D341Med (cell line): ENCODE measurements at regions not wholly inside any gene's neighbourhood (a gene's known extent, or its start where the extent isn't known, plus 50 kb on each side); places are given as distances from the start of the nearest gene placed in this dataset.

Source experiments
- DNase-seq: peaks from one replicate; pipeline ENCODE4 v3.0.0; 2012; ENCODE audit warnings: low spot score

DNA sequence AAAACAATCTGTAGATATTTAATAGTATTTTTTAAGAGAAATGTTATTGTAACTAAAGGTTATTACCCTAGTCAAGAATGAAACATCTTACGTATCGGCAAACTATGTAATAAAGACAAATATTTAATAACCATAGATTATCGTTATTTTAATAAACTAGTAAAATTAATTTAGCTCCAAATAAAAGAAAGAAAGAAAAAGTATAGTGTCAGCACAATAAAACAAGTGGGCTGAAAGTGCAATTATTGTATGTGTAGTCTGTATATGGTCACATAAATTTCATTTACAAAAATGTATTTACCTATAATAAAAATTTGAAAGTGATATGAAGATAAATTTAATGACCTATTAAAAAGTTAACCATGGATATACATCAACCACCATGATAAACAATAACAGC lies 1258.4 kb upstream of the MIR17HG start:
- no peak for DNase-seq

DNA sequence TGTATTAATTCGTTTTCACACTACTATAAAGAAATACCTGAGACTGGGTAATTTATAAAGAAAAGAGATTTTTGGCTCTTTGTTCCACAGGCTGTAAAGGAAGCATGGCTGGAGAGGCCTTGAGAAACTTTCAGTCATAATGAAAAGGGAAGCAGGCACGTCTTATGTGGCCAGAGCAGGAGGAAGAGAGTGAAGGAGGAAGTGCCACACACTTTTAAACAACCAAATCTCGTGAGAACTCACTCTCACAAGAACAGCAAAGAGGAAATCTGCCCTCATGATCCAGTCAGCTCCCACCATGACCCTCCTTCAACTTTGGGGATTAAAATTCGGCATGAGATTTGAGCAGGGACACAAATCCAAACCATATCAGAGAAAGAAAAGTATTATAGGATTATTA lies 1255.9 kb upstream of the MIR17HG start:
- DNase-seq = no peak

DNA sequence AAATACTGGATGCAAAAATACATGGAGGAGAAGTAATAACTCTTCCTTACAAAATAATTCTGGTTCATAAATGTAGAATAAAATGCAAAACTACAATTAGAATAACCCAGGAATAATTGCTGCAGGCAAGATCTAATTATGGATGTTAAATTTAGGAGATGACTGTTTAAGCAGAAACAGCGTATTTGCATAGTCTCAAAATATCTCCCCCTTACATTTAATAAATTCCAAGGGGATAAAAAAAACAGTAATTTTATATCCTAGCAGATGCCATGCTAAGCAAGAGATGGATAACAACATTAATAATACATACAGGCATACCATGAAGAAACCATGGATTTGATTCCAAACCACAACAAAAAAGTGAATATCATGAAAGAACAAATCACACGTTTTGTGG lies 1253.1 kb upstream of the MIR17HG start:
- DNase-seq = no peak

DNA sequence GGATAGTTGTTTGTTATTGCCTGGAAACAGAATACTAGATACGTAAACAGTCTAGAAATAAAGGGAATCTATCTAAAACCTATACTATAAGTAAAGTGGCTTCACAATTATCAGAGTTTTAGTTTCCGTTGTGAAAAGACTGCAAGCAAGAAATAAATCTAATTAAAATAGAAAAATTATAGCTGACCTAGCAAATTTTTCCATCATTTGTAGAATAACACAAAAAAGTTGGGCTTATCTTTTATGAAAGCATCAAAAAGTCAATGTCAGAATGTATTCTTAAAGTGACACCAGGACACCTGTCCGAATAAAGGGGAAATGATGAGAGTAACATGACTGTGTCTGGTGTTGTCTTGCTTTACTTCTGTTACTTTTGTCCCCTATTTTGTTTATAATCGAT lies 1248.9 kb upstream of the MIR17HG start:
- no peak for DNase-seq

DNA sequence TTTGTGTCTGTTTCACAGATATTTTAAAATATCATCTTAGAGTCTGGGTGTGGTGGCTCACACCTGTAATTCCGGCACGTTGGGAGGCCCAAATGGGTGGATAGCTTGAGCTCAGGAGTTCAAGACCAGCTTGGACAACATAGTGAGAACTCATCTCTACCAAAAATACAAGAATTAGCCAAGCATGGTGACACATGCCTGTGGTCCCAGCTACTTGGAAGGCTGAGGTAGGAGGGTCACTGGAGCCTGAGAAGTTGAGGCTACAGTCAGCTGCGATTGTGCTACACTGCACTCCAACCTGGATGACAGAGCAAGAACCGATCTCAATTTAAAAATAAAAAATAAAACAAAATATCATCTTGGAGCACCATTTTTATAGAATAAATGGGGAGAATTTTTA lies 1247.6 kb upstream of the MIR17HG start:
- DNase-seq = no peak

DNA sequence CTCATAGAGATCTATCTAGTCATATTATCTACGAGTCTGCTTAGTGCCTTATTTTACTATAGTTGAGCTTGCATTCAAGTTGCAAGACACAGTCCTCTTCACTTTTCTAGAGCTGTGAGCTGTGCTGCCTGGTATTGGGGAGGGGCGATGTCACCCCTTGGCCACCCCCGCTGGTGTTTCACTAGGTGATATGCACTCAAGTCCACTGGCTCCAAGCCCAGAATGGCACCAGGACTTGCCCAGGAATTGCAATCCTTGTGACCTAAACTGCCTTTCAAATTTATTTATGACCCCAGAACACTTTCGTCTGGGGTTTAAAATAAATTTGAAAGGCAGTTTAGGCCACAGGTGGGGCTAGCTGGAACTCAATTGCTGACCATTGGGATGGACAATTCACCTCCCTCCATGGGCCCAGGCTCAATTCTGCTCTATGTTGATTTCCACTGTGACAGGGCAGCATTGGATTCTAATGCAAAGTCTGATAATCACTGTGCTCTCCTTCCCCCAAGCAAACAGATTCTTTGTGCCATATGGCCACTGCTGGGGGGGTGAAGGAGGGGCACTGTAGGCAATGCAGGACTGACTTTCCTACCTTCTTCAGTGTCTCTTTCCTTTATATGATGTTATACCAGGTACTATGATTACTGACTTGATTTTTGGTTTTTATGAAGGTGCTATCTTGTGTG lies 1244.2 kb upstream of the MIR17HG start:
- no peak for DNase-seq

DNA sequence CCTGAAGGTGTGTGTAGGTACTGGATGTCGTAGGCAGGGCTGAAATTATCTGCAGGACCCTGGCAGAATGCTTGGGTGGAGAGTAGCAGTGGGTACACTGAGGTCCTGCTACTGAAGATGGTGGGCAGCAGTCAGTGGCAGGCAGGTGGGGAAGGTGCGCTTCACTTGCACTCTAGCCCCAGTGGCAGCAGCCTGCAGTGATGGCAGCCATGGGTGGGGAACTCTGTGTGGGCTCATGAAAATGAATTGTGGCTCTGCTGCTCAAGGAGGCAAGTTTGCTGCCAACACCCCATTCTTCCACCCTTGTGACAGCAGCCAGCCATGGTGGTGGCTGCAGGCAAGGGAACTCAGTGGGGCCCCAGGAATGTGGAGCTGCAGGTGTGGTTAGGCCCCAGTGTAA lies 1242.7 kb upstream of the MIR17HG start:
- no peak for DNase-seq

DNA sequence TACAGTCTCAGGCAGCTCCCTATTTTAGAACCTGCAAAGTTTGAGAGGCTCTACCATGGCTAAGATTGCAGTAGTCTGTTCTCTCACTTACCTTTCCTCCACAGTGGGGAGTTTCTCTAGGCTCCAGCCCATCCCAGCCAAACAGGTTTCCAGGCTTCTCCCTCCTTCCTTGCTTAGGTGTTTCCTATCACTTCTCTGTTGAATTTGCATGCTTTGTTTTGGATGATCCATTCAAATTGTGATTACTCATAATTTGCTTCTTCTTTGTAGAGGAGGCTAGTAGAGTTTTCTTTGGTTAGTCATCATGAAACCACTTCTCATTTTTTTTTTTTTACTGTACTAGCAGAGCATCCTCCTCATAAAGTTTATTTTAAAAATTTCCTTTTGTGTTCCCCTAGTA lies 1242.2 kb upstream of the MIR17HG start:
- DNase-seq = no peak

DNA sequence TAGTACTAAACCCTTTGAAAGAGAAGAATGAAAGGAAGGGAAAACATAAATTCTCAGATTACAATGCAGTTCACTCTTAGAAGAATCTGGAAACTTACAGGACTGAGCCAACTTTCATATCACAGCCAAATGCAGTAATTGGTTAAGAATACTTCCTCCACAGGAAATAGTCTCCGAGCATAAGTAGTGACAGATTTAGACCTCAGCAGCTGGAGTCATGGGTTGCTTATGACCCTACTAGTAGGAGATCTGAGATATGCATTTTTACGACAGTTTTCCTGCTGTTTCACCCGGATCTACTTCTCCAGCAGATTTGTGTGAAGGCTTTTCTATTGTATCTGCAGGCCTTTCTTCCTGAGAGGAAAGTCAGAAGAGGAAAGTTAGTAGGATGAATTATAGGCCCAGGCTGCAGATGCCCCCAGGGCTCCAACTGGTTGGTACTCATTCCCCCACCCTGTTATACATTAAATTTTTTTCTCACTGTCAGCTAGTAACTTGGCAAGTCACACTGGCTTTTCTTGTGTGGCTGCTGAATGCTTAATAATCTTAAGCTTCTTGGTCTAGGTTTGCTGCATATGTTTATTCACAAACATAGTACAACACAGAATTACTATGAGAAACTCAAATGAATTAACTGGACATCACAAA lies 1241.5 kb upstream of the MIR17HG start:
- DNase-seq = no peak

DNA sequence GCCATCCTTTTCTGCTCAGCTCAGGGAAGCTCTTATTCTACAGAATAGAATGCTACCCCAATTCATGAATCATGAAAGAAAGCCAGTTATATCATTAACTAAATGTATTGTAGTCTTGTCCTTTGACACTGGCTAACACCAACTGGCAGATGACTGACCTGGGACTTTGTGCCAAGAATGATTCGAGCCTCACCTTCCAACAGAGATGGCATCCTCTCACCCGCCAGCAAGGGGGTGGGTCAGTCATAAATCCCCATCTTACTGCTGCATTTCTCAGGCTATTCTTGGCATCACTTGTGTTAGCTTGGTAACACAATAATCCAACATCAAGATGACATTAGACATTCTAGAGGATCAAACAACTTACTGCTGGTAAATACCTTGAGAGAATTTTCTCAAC lies 1239.8 kb upstream of the MIR17HG start:
- no peak for DNase-seq

DNA sequence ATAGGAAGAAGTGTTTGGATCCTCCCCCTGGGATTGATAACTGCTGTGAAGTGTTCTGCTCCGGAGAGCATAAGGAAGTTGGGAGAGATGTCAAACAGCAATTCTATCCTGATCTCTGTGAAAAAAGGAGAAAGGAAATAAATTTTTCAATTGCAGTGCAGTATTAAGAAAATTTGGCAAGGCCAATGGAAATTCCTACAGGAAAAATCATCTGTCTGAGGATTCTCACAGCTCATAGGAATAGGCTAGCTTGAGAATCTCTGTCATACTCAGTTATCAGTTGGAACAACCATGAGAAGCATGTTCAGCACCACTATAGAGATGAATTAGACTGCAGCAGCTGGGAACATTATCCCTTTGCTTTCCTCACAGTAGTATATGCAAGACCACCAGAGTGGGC lies 1238.9 kb upstream of the MIR17HG start:
- no peak for DNase-seq

DNA sequence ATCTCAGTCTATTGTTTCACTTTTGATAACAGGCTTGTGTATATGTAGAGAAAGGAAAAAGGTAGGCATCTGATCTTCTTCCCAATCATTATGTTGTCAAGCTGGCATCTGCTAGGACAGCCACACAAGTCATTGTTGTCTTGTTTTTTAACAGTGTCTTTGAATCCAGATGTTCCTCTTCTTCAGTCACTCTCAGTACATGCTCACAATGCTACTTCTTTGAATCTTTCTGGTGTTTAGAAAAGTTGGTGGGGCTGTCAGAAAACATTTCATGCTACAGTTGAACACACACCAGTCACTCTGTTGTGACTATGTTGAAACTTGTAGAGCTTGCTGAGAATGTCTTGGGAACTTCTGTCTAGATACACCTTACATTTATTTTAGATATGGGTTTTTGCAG lies 1231.4 kb upstream of the MIR17HG start:
- DNase-seq = no peak

DNA sequence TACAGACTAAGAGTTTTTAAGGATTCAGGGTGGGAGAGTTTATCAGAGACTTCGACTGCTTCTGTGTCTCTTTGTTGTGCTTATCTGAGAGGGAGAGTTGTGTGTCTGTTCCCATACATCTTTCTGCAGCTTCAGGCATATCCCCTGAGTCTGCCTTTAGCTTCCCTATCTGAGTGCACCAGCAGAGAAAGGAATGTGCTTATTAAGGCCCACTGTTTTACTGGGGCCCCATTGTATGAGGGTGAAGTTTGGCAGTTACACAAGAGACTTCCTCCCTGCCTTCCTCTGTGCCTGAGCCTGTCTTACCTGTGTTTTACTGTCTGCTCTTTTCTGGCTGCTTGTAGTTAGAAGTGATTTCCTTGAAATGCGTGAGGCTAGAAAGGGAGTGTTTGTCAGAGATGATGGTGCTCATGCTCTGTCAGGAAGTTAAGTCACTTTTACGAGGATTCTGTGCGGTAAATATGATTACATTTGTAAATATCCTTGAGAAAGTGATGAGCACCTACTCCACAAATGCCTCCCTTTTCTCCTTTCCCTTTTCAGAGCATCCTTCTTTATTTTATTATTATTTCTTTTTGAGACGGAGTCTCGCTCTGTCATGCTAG lies 1228.9 kb upstream of the MIR17HG start:
- no peak for DNase-seq

DNA sequence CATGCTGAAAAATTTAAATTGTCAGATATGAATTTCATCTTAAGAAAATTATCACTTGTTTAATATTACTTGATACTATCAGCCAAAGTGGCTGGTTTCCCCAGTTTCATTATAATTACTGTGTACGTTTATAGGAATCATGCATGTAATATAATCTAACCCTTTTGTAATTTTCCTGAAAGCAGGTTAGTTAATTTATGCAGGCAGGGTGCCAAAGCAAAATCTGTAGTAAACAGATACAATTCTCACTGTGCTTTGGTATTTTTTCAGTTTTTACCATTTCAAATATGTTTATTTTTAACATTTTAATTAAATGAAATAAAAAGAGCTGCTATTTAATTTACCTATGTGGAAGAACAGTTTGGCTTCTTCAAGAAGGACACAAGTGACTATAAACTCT lies 1227.5 kb upstream of the MIR17HG start:
- DNase-seq = no peak

DNA sequence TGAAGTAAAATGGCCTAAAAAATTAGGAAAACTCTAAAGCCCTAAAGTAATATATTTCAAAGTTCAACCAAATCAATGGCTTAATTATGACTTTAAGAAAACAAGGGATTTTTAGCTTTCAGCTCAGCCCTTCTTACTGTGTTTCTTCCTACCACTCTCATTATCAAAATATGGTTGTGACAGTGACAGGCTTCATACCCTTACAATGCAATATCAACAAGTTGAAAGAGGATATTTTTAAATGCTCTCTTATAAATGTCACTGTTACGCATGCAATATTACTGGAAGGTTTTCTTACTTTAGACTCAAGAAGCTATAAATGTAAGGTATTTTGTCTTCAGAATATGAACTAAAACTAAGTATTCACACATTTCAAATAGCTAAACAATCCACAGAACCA lies 1225.7 kb upstream of the MIR17HG start:
- no peak for DNase-seq

DNA sequence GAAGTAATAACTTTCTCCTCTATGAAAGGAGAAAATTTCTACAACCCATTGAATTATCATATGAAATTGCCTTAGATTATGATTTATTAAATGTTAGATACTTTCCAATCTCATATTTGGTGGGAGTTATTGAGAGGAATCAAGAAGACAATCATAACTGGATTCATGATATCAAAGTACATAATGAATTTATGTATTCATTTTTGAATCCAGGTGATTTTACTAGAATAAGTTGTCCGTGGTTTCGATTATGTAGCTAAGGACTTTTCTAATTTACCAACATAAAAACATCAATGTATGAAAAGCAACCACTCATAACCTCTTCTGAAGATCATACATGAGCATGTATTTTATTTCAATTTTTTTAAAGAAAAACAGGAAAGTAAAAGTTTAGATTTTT lies 1225.0 kb upstream of the MIR17HG start:
- DNase-seq = no peak

DNA sequence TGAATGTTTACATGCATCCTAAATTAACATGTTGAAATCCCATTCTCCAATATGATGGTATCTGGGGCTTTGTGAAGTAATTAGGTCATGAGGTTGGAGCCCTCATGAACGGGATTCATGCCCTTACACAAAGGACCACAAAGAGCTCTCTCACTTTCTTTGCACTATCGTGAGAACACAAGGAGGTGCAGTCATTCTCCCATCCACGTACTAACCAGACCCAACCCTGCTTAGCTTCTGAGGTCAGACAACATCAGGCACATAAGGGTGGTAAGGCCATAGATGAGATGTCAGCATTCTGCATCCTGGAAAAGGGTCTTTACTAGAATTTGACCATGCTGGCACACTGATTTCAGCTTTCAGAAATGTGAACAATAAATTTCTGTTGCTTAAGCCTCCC lies 1211.9 kb upstream of the MIR17HG start:
- no peak for DNase-seq

DNA sequence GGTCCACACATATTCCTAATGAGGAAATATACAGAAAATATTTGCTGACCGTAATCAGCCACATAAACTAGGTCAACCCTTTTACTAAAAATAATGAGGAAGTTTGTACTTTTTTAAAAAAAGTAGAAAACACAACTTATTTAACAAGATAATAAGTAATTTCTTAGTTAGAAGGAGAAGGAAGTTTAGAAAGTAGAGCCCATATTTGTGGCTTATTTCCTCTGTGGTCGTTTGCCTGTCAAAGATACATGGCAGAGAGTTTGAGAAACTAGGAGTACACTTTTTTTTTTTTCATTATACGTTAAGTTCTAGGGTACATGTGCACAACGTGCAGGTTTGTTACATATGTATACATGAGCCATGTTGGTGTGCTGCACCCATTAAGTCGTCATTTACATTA lies 1205.2 kb upstream of the MIR17HG start:
- DNase-seq = no peak

DNA sequence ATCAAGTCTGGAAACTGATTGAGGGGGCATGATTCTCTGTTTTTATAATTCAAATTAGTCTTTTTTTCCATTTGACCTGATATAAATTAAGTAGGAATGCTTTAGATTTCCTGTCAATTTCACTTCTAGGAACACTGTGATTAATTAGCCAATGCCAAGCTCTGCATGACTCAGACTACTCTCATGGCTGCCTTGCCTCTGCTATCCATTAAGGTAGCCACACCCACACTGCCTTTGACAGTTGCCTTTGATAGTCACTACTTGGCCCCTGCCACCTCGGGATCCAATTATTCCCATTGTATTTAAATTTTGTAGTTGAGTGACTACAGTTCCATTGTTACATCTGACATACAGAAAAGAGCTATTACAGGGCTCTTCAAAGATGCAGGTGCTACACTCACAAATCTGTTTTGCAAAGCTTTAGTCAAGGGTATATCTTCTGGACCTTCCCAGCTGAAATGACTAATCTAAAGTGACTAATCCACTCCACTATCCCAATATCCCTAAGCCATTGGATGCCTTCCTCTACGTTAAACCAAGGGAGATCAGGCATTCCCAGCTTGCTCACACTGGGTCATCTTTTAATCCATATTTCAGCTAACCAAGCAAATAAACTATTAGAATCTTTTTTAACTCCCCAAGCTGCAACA lies 1193.1 kb upstream of the MIR17HG start:
- no peak for DNase-seq

DNA sequence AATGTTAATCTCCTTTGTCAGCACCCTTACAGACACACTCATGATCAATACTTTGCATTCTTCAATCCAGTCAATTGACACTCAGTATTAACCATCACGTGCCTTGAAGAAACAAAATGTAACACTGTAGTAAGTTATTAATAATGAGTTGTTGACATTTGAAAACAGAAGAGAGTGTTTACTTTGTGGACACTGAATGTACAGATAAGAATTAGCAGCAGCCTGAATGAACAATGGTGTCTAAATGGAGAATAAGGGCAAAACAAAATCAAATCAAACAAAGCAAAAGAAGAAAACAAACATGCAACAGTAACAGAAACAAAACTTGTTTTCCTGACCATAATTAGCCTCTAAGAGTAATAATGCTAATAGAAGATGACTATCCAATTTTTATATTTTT lies 1191.1 kb upstream of the MIR17HG start:
- DNase-seq = no peak

DNA sequence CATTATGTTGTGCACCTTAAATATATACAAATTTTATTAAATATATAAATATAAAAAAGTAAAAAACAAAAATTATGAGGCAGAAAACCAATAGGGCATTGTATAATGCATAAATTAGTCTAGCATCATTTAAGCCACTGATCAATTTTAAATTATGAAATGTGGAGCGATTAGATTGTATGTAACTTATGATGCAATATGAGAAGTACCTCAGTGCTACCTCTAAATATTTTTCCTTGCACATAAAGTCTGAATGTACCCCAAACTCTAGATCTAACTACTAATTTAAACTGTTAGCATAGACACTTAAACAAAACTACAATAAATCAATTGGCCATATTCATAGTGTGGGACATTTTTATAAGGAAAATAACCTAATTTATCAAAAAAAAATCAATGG lies 1178.5 kb upstream of the MIR17HG start:
- no peak for DNase-seq

DNA sequence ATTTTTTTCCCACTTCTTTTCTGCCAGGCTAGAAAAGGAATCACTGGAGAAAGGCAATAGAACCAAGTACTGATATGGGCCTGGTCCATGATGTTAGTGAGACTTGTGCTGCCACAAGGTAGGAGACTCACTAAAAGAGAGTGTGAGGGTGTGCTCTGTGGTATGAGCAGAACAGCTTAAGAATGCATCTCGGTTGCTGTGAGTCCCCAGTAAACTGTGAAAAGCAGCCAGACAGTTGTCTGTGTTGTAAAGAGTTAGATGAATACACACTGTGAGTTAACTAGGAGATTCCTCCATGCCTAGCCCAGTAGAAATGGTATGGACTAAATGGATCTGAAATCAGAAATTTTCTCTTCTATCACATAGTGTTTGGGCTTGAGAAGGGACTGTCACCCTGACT lies 1177.3 kb upstream of the MIR17HG start:
- DNase-seq = no peak

DNA sequence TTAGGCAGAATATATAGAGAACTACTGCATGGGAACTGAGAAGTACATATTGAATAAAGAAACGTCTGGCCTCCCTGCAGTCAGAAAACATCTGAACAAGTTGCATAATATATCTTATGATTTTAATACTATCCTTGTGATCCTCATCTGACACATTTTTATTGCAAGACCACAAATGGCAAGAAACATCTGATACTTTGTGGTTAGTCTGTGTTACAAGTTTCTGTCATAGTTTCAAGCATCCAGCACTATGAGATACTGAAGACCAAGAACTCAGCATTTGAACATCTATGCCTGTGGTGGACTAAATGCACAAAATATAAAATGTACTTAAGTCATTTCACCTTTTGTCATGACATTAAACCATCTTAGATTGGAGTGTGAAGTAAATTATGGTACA lies 1175.8 kb upstream of the MIR17HG start:
- DNase-seq = no peak
